HG02973 (cell line): ENCODE measurements at regions not wholly inside any gene's neighbourhood (a gene's known extent, or its start where the extent isn't known, plus 50 kb on each side); places are given as distances from the start of the nearest gene placed in this dataset.

Source experiments
- ATAC-seq: cut with Tn5 transposase; IDR thresholded peaks from one replicate; pipeline ENCODE4 v1.9.1; 2021; ENCODE audit warnings: moderate library complexity; ENCODE audit not compliant: unreplicated experiment

DNA sequence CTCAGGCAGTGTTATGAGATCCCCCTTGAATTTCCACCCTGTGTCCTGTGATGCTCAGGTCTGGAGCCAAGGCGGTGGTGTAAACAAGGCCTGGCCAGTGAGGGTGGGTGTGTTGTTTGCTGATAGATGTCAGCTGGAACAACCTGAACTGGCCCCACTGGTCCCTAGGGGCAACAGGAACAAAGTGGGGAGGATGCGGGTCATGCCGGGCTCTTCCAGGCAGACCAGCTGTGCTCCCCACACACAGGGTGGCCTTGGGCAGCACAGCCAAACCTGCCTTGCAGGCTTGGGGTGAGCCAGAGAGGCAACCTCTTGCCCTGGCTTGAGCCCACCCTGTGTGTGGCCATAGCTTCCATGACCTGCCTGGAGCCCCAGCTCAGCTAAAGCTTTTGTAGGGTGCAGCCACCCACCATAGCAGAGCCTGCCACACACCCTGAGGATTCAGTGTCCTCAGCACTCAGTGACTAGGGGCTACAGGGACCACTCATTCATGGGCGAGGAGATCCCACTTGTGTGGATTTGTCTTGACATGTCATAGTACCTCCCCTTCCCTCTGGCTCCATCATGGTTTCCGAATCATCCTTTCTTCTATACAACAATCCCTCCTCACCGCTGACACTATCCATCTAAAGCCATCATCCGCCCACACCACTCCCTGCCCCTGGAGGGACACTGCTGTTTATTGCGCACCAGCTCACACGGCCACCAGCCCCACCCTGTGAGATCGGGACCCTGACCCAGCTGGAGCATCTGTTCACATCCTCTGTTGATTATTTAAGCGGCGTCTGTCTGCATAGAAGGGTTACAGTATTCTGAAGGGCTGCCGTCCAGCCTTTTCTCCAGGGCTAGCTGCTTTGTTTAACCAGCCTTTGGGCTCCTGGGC lies 268.8 kb downstream of the CYP26B1 start:
- ATAC-seq: no peak

DNA sequence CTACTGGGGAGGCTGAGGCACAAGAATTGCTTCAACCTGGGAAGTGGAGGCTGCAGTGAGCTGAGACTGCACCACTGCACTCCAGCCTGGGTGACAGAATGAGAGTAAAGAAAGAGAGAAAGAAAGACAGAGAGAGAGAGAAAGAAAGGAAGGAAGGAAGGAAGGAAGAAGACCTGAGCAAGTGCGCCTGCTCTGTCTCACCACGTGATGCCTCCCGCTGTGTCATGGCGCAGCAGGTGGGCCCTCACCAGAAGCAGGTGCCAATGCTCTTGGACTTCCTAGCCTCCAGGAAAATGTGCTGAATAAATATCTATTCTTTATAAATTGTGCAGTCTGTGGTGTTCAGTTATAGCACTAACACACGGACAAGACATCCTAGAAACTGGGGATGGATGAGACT lies 270.0 kb downstream of the CYP26B1 start:
- ATAC-seq: no peak

DNA sequence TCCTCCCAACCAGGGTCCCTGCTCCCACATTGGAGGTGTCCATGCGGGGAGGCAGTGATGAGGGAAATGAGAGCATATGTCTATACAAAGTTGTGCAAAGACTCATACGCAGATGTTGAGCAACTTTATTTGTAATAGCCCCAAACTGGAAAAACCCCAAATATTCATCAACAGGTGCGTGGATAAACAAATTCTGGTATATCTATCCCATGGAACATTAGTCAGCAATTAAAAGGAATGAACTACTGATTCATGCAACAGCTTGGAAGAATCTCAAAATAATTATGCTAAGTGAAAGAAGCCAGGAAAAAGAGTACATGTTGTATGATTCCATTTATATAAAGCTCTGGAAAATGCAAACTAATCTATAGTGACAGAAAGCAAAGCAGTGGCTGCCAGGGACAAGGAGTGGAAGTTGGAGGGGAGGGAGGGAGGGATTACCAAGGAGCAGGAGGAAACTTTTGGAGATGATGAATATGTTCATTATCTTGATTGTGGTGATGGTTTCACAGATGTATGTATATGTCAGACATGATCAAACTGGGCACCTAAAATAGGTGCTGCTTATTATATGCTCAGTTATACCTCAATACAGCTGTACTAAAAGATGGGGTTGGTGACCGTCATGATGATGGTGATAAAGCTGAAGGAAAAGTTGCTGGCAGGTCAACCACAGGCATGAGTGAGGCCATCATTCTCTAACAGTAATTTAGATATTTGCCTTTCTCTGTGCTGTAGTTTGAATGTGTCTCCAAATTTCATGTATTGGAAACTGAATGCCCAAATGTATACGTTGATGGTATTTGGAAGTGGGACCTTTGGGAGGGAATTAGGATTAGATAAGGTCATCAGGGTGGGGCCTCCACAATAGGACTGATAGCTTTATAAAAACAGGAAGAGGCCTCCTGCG lies 270.9 kb downstream of the CYP26B1 start:
- no peak for ATAC-seq

DNA sequence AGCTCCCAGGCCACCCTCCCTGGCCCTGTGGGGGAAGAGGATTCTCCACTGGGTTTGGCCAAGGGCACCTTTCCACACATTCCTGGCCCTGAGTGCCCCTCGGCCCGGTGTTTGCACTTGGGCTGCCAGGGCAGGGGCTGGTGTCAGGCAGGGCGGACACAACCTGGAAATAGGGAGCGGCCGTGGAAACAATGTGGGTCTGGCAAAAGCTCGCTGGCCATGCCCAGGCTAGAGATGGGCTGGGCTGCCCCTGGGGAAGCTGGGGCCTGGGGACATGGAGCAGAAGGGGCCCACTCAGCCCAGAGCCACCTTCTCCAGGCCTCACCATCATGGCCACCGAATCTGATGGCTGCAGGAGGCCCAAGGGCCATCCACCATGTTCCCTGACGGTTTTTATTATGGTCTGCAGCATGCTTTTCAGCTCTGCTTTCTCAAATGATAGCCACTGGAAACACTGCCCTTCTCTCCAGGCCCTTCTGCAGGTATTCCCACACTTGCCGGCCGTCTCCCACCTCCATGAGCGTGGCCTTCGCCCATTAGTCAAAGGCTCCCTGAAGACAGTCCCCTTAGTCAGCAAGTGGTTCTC lies 275.1 kb downstream of the CYP26B1 start:
- ATAC-seq: no peak

DNA sequence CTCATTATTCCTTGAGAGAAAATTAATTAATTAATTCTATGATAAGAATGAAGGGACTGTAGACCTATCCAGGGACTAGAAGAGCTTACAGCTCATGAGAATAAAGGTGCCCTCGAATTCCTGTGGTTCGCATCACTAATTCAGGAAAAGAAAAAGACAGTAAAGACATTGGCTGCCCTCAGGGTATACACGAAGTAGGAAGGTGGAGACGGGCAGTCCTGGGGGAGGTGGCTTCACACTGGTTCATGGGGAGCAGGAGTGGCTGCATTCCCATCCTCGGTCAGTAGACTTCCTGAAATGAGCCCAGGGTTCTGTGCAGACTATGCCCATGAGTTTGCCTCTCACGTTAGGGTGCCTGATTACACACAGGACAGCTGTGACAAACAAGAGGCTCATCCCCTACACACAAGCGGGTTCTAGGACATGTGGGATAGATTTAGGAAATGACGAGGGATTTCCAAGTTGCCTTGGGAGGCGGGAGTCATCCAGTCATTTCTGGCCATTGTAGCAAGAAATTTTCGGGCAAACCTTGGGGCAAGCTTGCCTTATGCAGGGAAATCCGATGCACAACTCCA lies 282.2 kb downstream of the CYP26B1 start:
- no peak for ATAC-seq

DNA sequence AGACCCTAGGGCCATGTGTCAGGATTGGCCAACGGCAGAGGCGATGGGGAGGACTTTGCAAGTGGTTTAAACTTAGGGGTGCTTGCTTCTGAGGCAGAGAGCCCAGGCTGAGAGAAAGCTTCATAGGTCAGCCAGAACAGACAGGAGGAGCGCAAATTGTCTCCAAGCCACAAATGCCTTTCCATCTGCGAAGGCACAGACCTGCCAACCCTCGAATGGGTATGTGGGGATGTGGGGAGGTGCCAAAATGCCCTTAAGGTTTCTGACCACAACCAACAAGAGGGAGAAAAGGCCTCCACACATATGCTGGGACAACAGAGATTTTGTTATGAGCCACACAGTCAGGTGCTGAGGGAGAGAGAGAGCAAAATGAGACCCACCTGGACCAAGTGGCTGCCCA lies 283.6 kb downstream of the CYP26B1 start:
- no peak for ATAC-seq

DNA sequence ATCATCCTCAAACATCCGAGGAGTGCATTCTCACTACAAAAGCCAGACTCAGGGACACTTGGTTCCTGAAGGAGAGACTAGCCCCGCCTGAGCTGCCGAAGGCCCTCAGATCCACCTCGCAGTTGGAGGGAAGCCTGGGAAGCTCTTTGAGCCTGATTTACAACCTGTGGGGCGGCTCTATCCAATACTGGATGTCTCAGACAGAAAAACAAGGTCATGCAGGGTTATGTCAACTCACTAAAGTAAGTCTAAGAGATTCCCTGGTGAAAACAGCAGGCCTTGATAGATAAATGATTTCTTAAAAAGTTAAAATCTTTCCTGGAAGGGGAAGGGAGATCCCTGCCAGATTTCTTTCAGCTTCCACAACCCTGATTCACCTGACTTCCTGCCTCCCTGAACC lies 284.3 kb downstream of the CYP26B1 start:
- no peak for ATAC-seq

DNA sequence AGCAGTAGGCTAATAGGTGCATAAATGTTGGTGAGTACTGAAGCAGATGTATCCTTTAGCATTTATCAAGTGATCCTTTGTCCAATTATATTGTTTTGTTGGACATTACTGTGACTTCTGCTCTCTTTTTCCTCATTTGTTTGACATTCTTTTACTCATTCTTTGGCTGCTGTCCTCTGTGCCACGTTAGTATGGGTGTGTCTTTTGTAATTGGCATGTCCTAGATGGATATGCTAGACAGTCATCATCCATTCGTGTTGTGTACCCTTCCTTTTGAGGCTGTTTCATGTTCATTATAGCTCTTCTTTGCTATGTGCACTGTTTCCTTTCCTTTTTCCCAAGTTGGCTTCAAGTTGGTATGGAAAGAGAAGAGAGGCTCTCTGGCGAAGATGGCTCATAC lies 284.7 kb downstream of the CYP26B1 start:
- no peak for ATAC-seq

DNA sequence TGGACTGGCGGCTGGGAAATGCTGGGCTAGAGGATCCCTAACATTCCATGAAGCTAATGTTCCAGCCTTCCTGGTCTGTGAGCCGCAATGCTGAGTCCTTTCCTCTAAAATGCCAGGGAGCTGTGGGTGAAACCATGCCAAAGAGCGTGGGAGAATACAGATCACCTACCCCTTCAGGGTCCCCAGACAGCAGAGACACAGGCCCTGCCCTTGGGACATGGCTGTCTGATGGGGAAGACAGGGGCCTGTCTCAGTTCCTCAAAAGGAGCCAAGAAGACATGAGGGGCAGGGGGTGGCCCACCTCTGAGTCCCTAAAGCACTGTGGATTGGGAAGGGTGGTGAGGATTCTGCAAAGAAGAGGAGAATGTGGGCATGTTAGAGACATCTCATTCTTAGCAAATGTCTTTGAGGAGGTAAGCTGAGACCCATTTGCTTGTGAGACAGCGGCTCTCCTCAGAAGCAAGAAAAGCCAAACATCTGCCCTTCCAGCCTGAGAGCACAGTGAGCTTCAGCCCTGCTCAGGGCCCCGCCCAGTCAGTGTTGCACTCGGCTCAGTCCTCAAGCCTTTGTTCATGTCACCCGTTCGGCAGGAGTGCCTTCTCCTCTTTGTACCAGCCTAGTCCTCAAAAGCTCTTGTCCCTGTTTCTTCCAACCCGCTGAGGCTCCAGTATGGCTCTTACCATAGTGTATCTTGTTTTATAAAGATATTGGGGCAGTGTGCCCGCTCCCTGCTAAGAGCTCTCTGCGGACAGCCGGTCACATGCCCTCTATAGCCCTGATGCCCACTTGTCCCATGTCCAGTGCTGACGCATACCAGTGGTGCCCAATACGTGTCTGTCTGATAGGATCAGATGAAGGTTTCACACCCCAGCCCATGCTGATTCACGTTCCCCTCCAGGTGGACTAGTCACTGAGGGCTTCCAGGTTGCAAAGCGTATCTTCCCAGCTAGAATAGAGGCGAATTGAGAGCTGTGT lies 286.2 kb downstream of the CYP26B1 start:
- no peak for ATAC-seq

DNA sequence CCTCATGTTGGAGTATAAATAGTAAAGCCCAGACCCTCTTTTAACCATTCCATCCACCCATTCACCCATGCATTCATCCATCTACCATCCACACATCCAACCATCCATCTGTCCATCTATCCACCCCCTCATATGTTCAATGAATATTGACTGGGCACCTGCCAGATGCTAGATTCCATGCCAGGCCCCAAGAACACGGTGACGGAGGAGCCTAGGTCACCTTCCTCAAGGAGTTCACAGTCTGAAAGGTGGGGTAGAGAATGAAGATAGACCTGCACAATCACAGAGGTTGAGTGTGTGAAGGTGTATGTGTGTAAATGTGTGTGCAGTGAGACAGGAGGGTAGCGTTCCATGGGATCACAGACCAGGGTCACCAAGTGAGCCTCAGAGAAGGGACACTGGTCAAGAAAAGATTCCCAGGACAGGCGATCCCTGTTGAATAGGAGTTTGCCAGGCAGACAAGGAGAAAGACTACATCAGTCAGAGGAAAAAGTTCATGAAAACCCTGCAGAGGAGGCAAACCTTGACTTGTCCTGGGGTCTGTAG lies 287.2 kb downstream of the CYP26B1 start:
- ATAC-seq: no peak

DNA sequence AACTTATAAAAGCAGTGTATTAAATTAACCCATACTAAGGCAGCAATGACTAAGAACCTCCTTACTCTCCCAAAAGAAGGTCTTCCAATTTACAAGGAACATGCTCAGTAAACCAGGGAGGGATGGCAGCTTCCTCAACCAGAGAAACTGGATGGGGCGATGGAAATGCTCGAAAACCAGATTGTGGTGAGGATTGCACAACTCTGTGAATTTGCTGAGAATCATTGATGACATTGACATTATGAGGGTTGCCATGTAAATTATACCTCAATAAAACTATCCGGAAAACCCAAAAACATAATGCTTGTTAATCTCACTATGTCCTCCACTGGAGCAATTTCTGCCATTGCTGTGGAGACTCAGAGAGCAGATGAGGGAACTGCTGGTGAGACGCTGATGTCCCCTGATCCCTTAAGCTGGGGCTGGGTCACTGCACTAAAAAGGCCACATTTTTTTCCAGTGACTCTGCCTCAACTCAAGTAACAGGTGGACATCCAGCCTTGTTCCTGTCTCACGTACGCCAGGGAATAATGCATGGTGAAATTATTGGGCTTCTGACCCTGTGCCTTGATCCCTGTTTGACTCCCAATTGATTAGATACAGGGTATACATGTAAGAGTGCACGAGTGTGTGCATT lies 288.3 kb downstream of the CYP26B1 start:
- ATAC-seq: no peak

DNA sequence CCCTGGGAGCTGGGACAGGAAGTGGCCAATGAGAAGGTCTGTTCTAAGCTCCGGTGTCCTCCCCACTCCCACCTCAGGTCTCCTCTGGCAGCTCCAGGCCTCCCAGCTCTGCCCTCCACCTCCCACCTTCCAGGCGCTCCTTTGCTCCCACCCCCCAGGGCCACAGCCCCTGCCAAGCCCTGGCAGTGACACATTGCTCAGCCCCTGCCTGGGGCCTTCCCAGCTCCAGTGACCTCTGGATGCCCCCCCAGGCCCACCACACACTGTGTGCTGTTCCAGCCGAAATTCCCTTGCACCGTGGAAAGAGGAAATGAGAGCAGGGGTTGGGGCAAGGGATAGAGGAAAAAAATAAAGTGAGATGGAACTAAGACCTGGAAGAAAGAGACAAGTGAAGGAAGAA lies 289.6 kb downstream of the CYP26B1 start:
- ATAC-seq: no peak

DNA sequence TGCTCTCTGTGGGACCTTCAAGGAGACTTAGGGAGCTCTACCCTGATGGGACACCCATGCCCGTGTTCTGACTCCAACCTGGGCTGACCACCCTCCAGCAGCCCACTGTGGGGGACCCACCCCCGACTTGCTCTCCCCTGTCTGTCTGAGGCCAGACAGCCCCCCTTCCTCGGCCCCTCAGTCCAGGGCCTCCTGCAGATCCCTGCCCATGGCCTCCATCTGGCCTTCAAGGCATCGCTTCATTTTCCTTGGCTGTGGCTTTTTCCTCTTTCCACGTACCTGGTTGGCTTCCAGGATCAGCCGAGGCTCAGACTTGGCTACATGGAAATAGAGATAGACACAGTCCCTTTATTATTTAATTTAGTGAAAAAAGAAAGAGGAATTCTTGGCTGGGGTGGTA lies 290.0 kb downstream of the CYP26B1 start:
- ATAC-seq: no peak

DNA sequence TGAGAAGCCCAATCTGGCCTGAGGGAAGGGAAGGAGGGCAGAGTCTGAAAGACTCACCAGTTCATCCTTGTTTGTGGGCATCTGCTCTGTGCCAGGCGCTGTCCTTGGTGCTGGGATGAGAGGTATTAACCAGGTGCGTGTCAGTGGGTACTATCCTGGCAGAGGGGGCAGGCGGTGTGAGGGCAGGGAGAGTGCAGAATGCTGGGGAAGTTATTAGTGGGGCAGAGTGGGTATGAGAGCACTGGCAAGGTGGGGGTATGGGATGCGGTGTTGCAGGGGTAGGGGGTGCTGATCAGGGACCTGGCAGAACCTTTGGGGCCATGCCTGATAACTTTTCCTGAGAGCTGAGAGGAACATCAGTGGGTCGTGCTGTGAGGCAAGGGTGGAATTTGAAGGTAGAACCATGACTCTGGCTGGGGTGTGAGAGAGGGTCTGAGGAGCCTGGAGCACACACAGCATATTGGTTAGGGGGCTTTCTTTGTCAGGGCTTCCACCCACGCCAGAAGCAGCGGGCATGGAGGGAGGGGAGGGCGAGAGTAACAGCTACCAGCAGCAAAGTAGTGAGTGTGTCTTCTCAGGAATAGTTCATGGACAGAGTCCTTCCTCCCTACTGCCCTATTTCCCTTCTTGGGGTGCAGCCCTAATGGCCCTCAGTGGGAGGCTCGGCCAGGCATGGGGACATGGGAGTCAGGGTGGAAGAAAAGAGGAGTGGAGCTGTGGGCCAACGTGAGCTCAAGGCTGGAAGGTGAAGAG lies 290.7 kb downstream of the CYP26B1 start:
- no peak for ATAC-seq

DNA sequence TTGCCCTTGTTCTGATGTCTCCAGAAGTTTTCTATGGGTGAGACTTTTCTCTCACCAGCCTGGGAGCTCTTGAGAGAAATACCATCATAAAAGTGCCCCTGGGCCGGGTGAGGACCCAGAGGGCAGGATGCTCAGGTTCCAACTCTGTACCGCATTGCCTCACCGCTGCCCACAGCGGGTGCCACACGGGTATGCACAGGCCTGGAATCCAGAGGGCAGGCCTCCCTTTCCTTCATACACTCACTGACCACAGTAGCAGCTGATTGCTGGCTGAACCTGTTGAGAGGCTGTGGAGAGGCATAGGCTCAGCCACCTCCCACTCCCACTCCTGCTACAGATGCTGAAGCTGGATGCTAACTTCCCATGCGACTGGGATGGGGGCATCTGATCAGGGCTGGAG lies 293.8 kb downstream of the CYP26B1 start:
- ATAC-seq: no peak

DNA sequence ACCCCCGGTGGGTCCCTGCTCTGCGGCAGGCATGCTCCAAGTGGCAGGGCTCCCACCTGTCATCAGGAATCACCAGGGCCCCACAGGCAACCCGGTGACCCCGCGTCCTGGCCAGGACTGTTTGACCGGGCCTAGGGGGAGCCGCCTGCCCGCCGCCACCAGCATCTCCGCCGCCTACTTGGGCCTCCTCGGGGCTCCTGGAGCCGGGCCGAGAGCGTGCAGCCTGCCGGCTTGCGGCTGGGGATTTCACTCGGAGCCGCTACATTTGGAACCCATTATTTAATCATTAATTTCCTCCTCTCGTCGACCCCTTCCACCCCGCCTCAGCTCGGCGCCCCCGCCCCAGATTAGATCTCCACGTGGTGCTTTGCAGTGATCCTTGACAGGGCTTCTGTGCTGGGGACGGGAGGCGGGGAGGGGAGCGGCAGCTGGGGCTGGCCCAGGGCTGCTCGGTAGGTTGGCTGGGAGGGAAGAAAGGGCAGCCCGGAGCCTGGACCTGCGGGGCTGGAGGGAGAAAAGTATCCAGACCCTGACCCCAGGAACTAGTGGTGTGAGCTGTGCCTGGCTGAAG lies 295.4 kb downstream of the CYP26B1 start:
- no peak for ATAC-seq

DNA sequence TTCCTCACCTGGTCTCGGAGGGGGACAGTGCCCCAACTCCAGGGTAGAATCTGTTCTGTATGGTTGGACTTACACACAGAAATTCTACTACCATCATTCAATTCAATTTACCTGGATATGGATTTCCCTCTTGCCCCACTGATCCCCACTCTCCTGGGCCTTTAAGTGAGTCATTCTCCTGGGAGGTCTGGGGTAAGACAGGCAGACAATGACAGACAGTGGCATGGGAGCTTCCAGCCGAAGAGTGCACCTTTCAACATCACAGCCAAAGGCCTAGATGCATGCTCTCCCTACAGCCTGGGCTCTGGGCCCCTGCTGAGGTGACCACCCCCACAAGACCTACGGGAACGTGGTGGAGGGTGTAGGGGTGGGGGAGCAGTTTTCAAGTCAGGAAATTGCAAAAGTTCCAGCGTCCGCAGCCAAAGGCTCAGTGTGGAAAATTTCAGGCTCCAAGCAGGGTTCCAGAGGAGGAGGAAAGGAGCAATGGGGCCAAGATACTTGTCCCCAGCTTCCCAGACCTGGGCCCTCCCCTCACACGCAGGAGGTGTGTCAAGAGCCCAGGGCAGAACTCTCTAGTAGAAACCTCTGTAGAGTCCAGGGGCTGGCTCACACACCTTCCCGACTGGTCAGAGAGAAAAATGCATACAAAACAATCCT lies 296.4 kb downstream of the CYP26B1 start:
- ATAC-seq: no peak

DNA sequence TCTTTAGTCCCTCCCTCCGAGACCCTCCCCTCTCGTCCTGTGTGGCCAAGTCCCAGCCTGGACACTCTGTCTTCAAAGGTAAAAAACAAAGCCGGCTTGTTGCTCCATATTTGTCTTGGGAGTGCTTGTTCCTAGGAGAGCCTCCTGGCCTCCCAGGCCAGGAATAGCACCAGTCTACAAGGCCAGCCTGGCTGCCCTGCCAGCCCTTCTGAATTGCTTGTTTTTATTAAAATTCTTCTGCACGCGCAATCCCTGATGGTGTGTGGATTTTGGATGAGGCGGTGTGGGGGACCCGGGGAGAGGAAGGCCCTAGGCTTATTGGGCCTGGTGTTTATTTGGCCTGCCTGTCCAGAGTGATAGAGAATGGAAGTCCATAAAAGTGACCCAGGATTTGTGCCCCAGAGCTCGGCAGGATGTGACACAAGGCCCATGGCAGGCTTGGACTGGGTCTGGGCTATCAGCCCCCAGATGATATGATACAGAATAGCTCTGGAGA lies 297.3 kb downstream of the CYP26B1 start:
- ATAC-seq: no peak
